ENCODE measurements at regions not wholly inside any gene's neighbourhood (a gene's known extent, or its start where the extent isn't known, plus 50 kb on each side); places are given as distances from the start of the nearest gene placed in this dataset.

DNA sequence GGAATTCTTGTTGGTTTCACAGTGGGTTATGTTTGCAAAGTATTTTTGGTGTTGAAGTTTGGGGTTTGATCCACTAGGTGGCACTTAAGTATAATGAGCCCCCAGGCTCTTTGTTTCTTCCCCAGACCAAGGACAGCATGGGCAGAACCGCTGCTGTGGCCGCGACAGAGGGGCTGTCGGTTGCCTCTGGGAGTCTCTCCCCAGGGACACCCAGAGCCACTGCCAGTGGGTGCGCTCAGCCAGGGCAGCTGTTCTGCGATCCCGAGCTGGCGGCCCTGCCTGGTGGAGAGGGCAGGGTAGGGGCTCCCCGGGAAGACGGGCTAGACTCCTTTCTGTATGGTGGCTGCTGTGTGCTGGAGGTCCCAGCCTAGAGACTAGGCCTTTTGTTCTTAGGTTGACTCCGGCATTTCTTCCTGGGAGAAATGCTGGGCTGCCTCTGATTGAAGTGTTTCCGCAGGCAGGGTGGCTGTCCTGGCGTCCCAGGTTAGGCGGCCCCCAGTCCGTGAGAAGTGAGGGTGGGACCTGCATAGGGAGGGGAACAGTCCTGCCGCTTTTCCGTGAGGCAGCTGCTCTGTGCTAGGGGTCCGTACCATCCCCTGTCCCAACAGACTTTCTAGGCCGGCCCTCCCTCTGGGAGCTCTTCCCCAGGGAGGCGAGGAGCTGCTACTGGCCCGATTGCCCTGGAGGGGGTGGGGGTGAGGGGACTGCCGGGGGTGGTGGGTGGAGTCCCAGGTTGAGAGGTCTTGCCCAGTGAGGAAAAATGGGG is 253.1 kb upstream of the PELI2 start:
- Histone ChIP-seq H3K4me1 (ENCODE audit: insufficient read depth, low read length) (no peaks in the 10 kb centered on the region), H3K36me3 (ENCODE audit: insufficient read depth, low read length) (no peaks in the 10 kb centered on the region), H3K27ac (ENCODE audit: low read depth, low read length) (no peak overlapping the region), H3K9me3 (ENCODE audit: insufficient read depth, low read depth, low read length) (no peaks in the 10 kb centered on the region), H3K4me2 (ENCODE audit: low read length) (no peak overlapping the region), H3K27me3 (ENCODE audit: insufficient read depth, low read length) (no peaks in the 10 kb centered on the region), H4K20me1 (ENCODE audit: insufficient read depth, low read length) (no peaks in the 10 kb centered on the region), H3K9ac (ENCODE audit: low read length) (no peak overlapping the region), H3K4me3 (ENCODE audit: insufficient read depth, low read depth, low read length) (no peak overlapping the region), H2AFZ (ENCODE audit: low read depth, low read length) (no peak overlapping the region), H3K79me2 (ENCODE audit: insufficient read depth, low read length) (no peaks in the 10 kb centered on the region)
- Mint-ChIP-seq H3K4me3 (ENCODE audit: unreplicated experiment) (no peak overlapping the region), H3K9me3 (ENCODE audit: unreplicated experiment) (peaks cover 18% of the 10 kb centered on the region), H3K36me3 (ENCODE audit: low read depth, unreplicated experiment) (peaks cover 9% of the 10 kb centered on the region), H3K27me3 (ENCODE audit: low read depth, unreplicated experiment) (no peaks in the 10 kb centered on the region), H3K27ac (ENCODE audit: unreplicated experiment) (no peak overlapping the region), H3K4me1 (ENCODE audit: low read depth, unreplicated experiment) (no peaks in the 10 kb centered on the region)
- DNase-seq (ENCODE audit: low read depth) (no peak), FAIRE-seq (no peak)
- no peak for TF ChIP-seq CTCF (IDR thresholded peaks at IDR 0.05; ENCODE audit: insufficient read depth, low read depth, low read length)
- TF ChIP-seq EZH2 (IDR thresholded peaks at IDR 0.05; ENCODE audit: insufficient read depth, low read length): no peak

GRCh38 chr14:55867311-55867710 is 250.9 kb upstream of the PELI2 start:
- Histone ChIP-seq H3K36me3 (ENCODE audit: insufficient read depth, low read length) (no peaks in the 10 kb centered on the region), H3K4me2 (ENCODE audit: low read length) (no peak overlapping the region), H3K27ac (ENCODE audit: low read depth, low read length) (no peak overlapping the region), H3K27me3 (ENCODE audit: insufficient read depth, low read length) (no peaks in the 10 kb centered on the region), H3K4me1 (ENCODE audit: insufficient read depth, low read length) (no peaks in the 10 kb centered on the region), H3K79me2 (ENCODE audit: insufficient read depth, low read length) (no peaks in the 10 kb centered on the region), H4K20me1 (ENCODE audit: insufficient read depth, low read length) (no peaks in the 10 kb centered on the region), H3K9me3 (ENCODE audit: insufficient read depth, low read depth, low read length) (no peaks in the 10 kb centered on the region), H3K4me3 (ENCODE audit: insufficient read depth, low read depth, low read length) (no peak overlapping the region), H3K9ac (ENCODE audit: low read length) (no peak overlapping the region), H2AFZ (ENCODE audit: low read depth, low read length) (no peak overlapping the region)
- Mint-ChIP-seq H3K27ac (ENCODE audit: unreplicated experiment) (no peak overlapping the region), H3K27me3 (ENCODE audit: low read depth, unreplicated experiment) (no peaks in the 10 kb centered on the region), H3K4me1 (ENCODE audit: low read depth, unreplicated experiment) (no peaks in the 10 kb centered on the region), H3K9me3 (ENCODE audit: unreplicated experiment) (peaks cover 9% of the 10 kb centered on the region), H3K36me3 (ENCODE audit: low read depth, unreplicated experiment) (peaks cover 6% of the 10 kb centered on the region), H3K4me3 (ENCODE audit: unreplicated experiment) (no peak overlapping the region)
- no peak for DNase-seq (ENCODE audit: low read depth)
- no peak for FAIRE-seq
- no peak for TF ChIP-seq CTCF (IDR thresholded peaks at IDR 0.05; ENCODE audit: insufficient read depth, low read depth, low read length)
- TF ChIP-seq EZH2 (IDR thresholded peaks at IDR 0.05; ENCODE audit: insufficient read depth, low read length): no peak

- no peaks in the 10 kb centered on the region for H3K36me3 ChIP-seq (ENCODE audit: insufficient read depth, low read length)
- TF ChIP-seq EZH2 (IDR thresholded peaks at IDR 0.05; ENCODE audit: insufficient read depth, low read length): no peak
- no peak for TF ChIP-seq CTCF (IDR thresholded peaks at IDR 0.05; ENCODE audit: insufficient read depth, low read depth, low read length)
- peaks cover 6% of the 10 kb centered on the region for H3K36me3 Mint-ChIP-seq (ENCODE audit: low read depth, unreplicated experiment)
- H2AFZ ChIP-seq (ENCODE audit: low read depth, low read length): no peak overlapping the region
- FAIRE-seq (peak; percentile 23), DNase-seq (ENCODE audit: low read depth) (peak; percentile 38)
- no peak overlapping the region for H3K9ac ChIP-seq (ENCODE audit: low read length)
- no peaks in the 10 kb centered on the region for H3K4me1 Mint-ChIP-seq (ENCODE audit: low read depth, unreplicated experiment)
- H3K27me3 Mint-ChIP-seq (ENCODE audit: low read depth, unreplicated experiment): no peaks in the 10 kb centered on the region
- H3K4me2 ChIP-seq (ENCODE audit: low read length): no peak overlapping the region
- H3K4me1 ChIP-seq (ENCODE audit: insufficient read depth, low read length): no peaks in the 10 kb centered on the region
- H3K4me3 Mint-ChIP-seq (ENCODE audit: unreplicated experiment): no peak overlapping the region
- no peaks in the 10 kb centered on the region for H4K20me1 ChIP-seq (ENCODE audit: insufficient read depth, low read length)
- H3K9me3 Mint-ChIP-seq (ENCODE audit: unreplicated experiment): peaks cover 10% of the 10 kb centered on the region
- no peak overlapping the region for H3K4me3 ChIP-seq (ENCODE audit: insufficient read depth, low read depth, low read length)
- no peak overlapping the region for H3K27ac Mint-ChIP-seq (ENCODE audit: unreplicated experiment)
- H3K27me3 ChIP-seq (ENCODE audit: insufficient read depth, low read length): no peaks in the 10 kb centered on the region
- no peaks in the 10 kb centered on the region for H3K79me2 ChIP-seq (ENCODE audit: insufficient read depth, low read length)
- H3K9me3 ChIP-seq (ENCODE audit: insufficient read depth, low read depth, low read length): no peaks in the 10 kb centered on the region
- no peak overlapping the region for H3K27ac ChIP-seq (ENCODE audit: low read depth, low read length)
Measured at GRCh38 chr14:55867719-55868118, 250.5 kb upstream of the PELI2 start.
